ENCODE measurements at regions not wholly inside any gene's neighbourhood (a gene's known extent, or its start where the extent isn't known, plus 50 kb on each side); places are given as distances from the start of the nearest gene placed in this dataset.

- H3K9me3 ChIP-seq (replicated peaks; ENCODE audit: control insufficient read depth, insufficient read depth, low read depth, low read length), result no peaks in the 10 kb centered on the region
- FAIRE-seq (no peak), DNase-seq (ENCODE audit: extremely low read depth in 1 of 4, low spot score in 3 of 4) (peak; percentile 53 to 61 (median 56)), ATAC-seq (peak; percentile 59)
- H3K27ac ChIP-seq (ENCODE audit: extremely low read depth, low read depth, low read length), result no peak overlapping the region
- in situ Hi-C loops (cut with MboI) (no loop called here), intact Hi-C loops (cut with micrococcal nuclease) (loop anchor here (5.0 kb wide), 1 partner anchor 123 kb away; no protein-coding TSS in a partner anchor)
- H3K79me2 ChIP-seq (ENCODE audit: control insufficient read depth, insufficient read depth, low read length), result no peaks in the 10 kb centered on the region
- H3K27me3 ChIP-seq (ENCODE audit: control insufficient read depth in 2 of 2, insufficient read depth in 2 of 2, low read length in 2 of 2), result peaks cover 11 to 35% of the 10 kb centered on the region in 2 experiments
- peaks cover 0 to 5% of the 10 kb centered on the region in 2 experiments; a peak in 4 of 5 replicates for H3K4me1 ChIP-seq (replicated peaks in 1 of 2; ENCODE audit: control insufficient read depth in 2 of 2, insufficient read depth in 2 of 2, low read length in 2 of 2)
- H4K20me1 ChIP-seq (replicated peaks; ENCODE audit: control insufficient read depth, insufficient read depth, low read length), result no peaks in the 10 kb centered on the region
- POLR2A ChIA-PET, result interaction anchor here (0.6 to 1.4 kb wide), 6 partner anchors 10 to 868 kb away, joined by 3 to 6 read pairs (median 3); no protein-coding TSS in a partner anchor
- peak overlapping the region; percentile 15; the same call in 1 of the 2 replicates for H3K4me3 ChIP-seq
- no TSS peak for BruUV-seq (replicated peaks)
- no peaks in the 10 kb centered on the region for H3K9me1 ChIP-seq (ENCODE audit: control insufficient read depth, insufficient read depth, low read length)
- CTCF ChIA-PET (ENCODE audit: low intra/inter-chr PET ratio), result no interaction called here
- no peaks in the 10 kb centered on the region for H3K36me3 ChIP-seq (ENCODE audit: control insufficient read depth, insufficient read depth, low read length)
- 4% methylated on average over 14 of the region's 28 CpGs for WGBS (ENCODE audit: insufficient coverage, low coverage, missing lambda C conversion rate)
- H3K9ac ChIP-seq (ENCODE audit: insufficient read depth in 1 of 2, low read depth in 2 of 2, low read length in 2 of 2), result no peak overlapping the region
- H3K4me2 ChIP-seq (ENCODE audit: insufficient read depth, low read length), result peak overlapping the region; percentile 59
- peak overlapping the region; percentile 33 for H2AFZ ChIP-seq (ENCODE audit: low read depth, low read length)
- no peak for TF ChIP-seq ID3 (CRISPR knock-in tag; IDR thresholded peaks at IDR 0.05)
- peak; percentile 83 for TF ChIP-seq ID3 (tag; IDR thresholded peaks at IDR 0.05)
- TF ChIP-seq RAD21 (CRISPR knock-in tag; conservative IDR thresholded peaks at IDR 0.05 in 1 of 2, IDR thresholded peaks at IDR 0.05 in 1 of 2), result peak in 1 of 2 experiments; percentile 13; a peak in 1 of 4 replicates
- TF ChIP-seq ZNF316 (IDR thresholded peaks at IDR 0.05), result no peak
- peak; percentile 36 to 54; a peak in 2 of 4 replicates for TF ChIP-seq NRF1 (conservative IDR thresholded peaks at IDR 0.05 in 1 of 2, IDR thresholded peaks at IDR 0.05 in 1 of 2)
- TF ChIP-seq E2F8 (IDR thresholded peaks at IDR 0.05; ENCODE audit: low read depth, partially characterized antibody), result peak; percentile 45
- no peak for TF ChIP-seq U2AF1 (optimal IDR thresholded peaks at IDR 0.05; ENCODE audit: low read depth, low read length)
- peak; percentile 50 for TF ChIP-seq ZFX (CRISPR knock-in tag; IDR thresholded peaks at IDR 0.05)
- 0 out of 4 replicates have a peak, but pooled peaks of 1 of the 2 experiments have one; percentile 14 for TF ChIP-seq MAZ (CRISPR knock-in tag; conservative IDR thresholded peaks at IDR 0.05 in 1 of 2, IDR thresholded peaks at IDR 0.05 in 1 of 2)
- TF ChIP-seq POLR2G (IDR thresholded peaks at IDR 0.05; ENCODE audit: low read depth, low read length), result peak; percentile 46; the same call in 1 of the 2 replicates
- TF ChIP-seq CTCF (IDR thresholded peaks at IDR 0.05 in 2 of 3, conservative IDR thresholded peaks at IDR 0.05 in 1 of 3; ENCODE audit: insufficient read depth in 2 of 3, low read depth in 1 of 3, low read length in 3 of 3), result peak in 1 of 3 experiments; percentile 5; a peak in 1 of 6 replicates
- peak; percentile 90 for TF ChIP-seq RFX1 (IDR thresholded peaks at IDR 0.05)
- TF ChIP-seq TEAD1 (CRISPR knock-in tag; IDR thresholded peaks at IDR 0.05), result 0 out of 4 replicates have a peak, but pooled peaks of 1 of the 2 experiments have one; percentile 29
- TF ChIP-seq PML (IDR thresholded peaks at IDR 0.05; ENCODE audit: low read length), result no peak
- TF ChIP-seq PPARD (CRISPR knock-in tag; IDR thresholded peaks at IDR 0.05), result no peak
- TF ChIP-seq CREB1 (IDR thresholded peaks at IDR 0.05), result no peak
- no peak for TF ChIP-seq CREB1 (CRISPR knock-in tag; IDR thresholded peaks at IDR 0.05)
Measured at GRCh38 chr11:8810540-8811301, 100.3 kb upstream of the AKIP1 start.

Data from K562 (cell line).